ENCODE measurements at regions not wholly inside any gene's neighbourhood (a gene's known extent, or its start where the extent isn't known, plus 50 kb on each side); places are given as distances from the start of the nearest gene placed in this dataset.

DNA sequence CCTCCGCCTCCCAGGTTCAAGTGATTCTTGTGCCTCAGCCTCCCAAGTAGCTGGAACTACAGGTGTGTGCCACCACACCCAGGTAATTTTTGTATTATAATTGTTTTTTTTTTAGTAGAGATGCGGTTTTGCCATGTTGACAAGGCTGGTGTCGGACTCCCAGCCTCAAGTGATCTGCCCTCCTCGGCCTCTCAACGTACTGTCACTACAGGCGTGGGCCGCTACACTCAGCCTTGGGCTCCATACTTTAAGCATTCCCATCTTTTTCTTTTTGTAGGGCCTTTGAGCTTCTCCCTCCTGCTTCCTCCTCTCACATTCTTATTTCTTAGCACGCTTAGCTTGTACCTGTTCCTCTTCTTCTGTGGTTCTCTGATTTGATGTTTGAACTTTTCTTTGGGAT is 62.8 kb downstream of the SERPINA3 start (continued):
- TF ChIP-seq ZNF121 (CRISPR knock-in tag; IDR thresholded peaks at IDR 0.05), result no peak
- TF ChIP-seq NFATC4 (CRISPR knock-in tag; IDR thresholded peaks at IDR 0.05), result no peak
- TF ChIP-seq TEAD1 (CRISPR knock-in tag; IDR thresholded peaks at IDR 0.05), result no peak
- no peak for TF ChIP-seq CDX4 (CRISPR knock-in tag; IDR thresholded peaks at IDR 0.05; ENCODE audit: borderline replicate concordance)
- TF ChIP-seq ESRRA (CRISPR knock-in tag; IDR thresholded peaks at IDR 0.05; ENCODE audit: borderline replicate concordance), result no peak

DNA sequence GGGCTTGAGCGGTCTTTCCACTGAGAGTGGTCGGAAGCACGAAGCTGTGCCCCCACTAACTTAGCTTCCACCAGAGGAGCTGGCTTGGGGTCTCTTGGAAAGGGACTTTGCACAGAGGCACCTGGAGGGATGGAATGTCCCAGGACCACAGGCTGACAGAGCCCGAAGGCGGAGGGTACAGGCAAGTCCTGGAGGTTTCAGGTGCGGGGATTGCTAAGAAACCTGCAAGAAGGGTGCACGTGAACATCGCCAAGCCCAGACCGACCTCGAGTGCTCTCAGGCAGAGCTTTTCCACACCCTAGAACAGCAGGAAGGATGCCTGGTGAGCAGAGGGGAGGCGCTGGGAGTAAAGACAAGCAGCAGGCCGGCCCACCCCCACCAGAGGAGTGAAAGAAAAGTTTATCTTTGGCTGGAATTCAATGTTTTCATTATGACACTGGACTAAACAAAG is 61.6 kb downstream of the SERPINA3 start:
- CTCF ChIA-PET, result no interaction called here
- 0 out of 2 replicates have a peak, but pooled peaks cover 3% of the 10 kb centered on the region for H3K9me3 Mint-ChIP-seq
- H3K4me1 Mint-ChIP-seq, result peaks cover 10% of the 10 kb centered on the region; the same call in 1 of the 2 replicates
- no peak overlapping the region for H3K27ac Mint-ChIP-seq
- H3K27me3 Mint-ChIP-seq (ENCODE audit: low read depth), result no peaks in the 10 kb centered on the region
- TF ChIP-seq ATF2 (CRISPR knock-in tag; IDR thresholded peaks at IDR 0.05; ENCODE audit: borderline replicate concordance, low read depth) (no peak), ZNF671 (CRISPR knock-in tag; IDR thresholded peaks at IDR 0.05) (no peak), ZNF425 (CRISPR knock-in tag; conservative IDR thresholded peaks at IDR 0.05) (no peak), CREM (CRISPR knock-in tag; IDR thresholded peaks at IDR 0.05) (no peak), ELF4 (CRISPR knock-in tag; IDR thresholded peaks at IDR 0.05; ENCODE audit: low read depth) (no peak), ETV6 (CRISPR knock-in tag; IDR thresholded peaks at IDR 0.05) (no peak), USF2 (CRISPR knock-in tag; IDR thresholded peaks at IDR 0.05) (no peak), E2F5 (CRISPR knock-in tag; IDR thresholded peaks at IDR 0.05) (no peak), ATF1 (CRISPR knock-in tag; IDR thresholded peaks at IDR 0.05) (no peak), NR3C1 (CRISPR knock-in tag; conservative IDR thresholded peaks at IDR 0.05; ENCODE audit: low read depth) (no peak), ZBTB21 (CRISPR knock-in tag; IDR thresholded peaks at IDR 0.05; ENCODE audit: borderline replicate concordance) (no peak), NR1H2 (CRISPR knock-in tag; IDR thresholded peaks at IDR 0.05) (no peak), NFATC4 (CRISPR knock-in tag; IDR thresholded peaks at IDR 0.05) (no peak), JAZF1 (CRISPR knock-in tag; IDR thresholded peaks at IDR 0.05) (no peak), ZNF263 (CRISPR knock-in tag; IDR thresholded peaks at IDR 0.05; ENCODE audit: low read depth) (no peak), ZNF423 (CRISPR knock-in tag; IDR thresholded peaks at IDR 0.05) (no peak), FOXP1 (CRISPR knock-in tag; IDR thresholded peaks at IDR 0.05; ENCODE audit: borderline replicate concordance) (no peak), RORB (CRISPR knock-in tag; IDR thresholded peaks at IDR 0.05) (no peak)
- TF ChIP-seq, protein P1, sequence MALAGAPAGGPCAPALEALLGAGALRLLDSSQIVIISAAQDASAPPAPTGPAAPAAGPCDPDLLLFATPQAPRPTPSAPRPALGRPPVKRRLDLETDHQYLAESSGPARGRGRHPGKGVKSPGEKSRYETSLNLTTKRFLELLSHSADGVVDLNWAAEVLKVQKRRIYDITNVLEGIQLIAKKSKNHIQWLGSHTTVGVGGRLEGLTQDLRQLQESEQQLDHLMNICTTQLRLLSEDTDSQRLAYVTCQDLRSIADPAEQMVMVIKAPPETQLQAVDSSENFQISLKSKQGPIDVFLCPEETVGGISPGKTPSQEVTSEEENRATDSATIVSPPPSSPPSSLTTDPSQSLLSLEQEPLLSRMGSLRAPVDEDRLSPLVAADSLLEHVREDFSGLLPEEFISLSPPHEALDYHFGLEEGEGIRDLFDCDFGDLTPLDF (CRISPR knock-in tag; IDR thresholded peaks at IDR 0.05), result no peak
- TF ChIP-seq, protein P2, sequence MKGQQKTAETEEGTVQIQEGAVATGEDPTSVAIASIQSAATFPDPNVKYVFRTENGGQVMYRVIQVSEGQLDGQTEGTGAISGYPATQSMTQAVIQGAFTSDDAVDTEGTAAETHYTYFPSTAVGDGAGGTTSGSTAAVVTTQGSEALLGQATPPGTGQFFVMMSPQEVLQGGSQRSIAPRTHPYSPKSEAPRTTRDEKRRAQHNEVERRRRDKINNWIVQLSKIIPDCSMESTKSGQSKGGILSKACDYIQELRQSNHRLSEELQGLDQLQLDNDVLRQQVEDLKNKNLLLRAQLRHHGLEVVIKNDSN (CRISPR knock-in tag; IDR thresholded peaks at IDR 0.05), result no peak
- no peak for DNase-seq (ENCODE audit: low spot score)
- ATAC-seq, result no peak
- POLR2A ChIA-PET, result no interaction called here
- no peaks in the 10 kb centered on the region for H3K36me3 Mint-ChIP-seq
- H3K4me3 Mint-ChIP-seq, result no peak overlapping the region

Measured in WTC11 (cell line).